Ovary (tissue), 7 donors: ENCODE measurements at regions not wholly inside any gene's neighbourhood (a gene's known extent, or its start where the extent isn't known, plus 50 kb on each side); places are given as distances from the start of the nearest gene placed in this dataset.

Source experiments
- DNase-seq, 5 donors: peaks; one replicate each; pipeline ENCODE4 v3.0.0-alpha.2; 2019 to 2020
- H3K27ac ChIP-seq, 2 donors: fragments of 200-600 bp; one replicate each; pipeline versions ENCODE4 v1.5.1 to v1.8.0; 2019 to 2022
- H3K27me3 ChIP-seq: fragments of 200-600 bp; one replicate; pipeline ENCODE4 v1.8.0; 2022
- H3K36me3 ChIP-seq: fragments of 200-600 bp; sonication (generic); one replicate; pipeline ENCODE4 v1.5.1; 2019
- H3K4me1 ChIP-seq: one replicate; pipeline ENCODE4 v1.8.1; 2013; ENCODE audit warnings: mild to moderate bottlenecking, moderate library complexity; ENCODE audit not compliant: insufficient read depth
- H3K4me3 ChIP-seq: fragments of 200-600 bp; sonication (generic); one replicate; pipeline ENCODE4 v1.5.1; 2017
- H3K9me3 ChIP-seq, 2 donors: fragments of 200-600 bp in 1 of 2; sonication (generic) in 1 of 2; one replicate each; pipeline versions ENCODE4 v1.5.1 to v1.8.1; 2013 to 2019; ENCODE audit warnings: mild to moderate bottlenecking in 1 of 2, moderate library complexity in 1 of 2
- CTCF ChIP-seq, 3 donors: fragments of 450-650 bp in 2 of 3; fragments of 200-600 bp in 1 of 3; IDR thresholded peaks; one replicate each; pipeline versions ENCODE4 v1.5.1 to v1.8.0; 2016 to 2022; ENCODE audit warnings: antibody characterized with exemption in 3 of 3, mild to moderate bottlenecking in 1 of 3
- EP300 ChIP-seq: sonication (generic); formaldehyde crosslinking; IDR thresholded peaks from one replicate; pipeline ENCODE4 v1.6.1; 2017; ENCODE audit warnings: antibody characterized with exemption
- POLR2A ChIP-seq: fragments of 450-650 bp; IDR thresholded peaks from one replicate; pipeline ENCODE4 v1.6.1; 2017; ENCODE audit warnings: antibody characterized with exemption, mild to moderate bottlenecking, moderate library complexity
- WGBS, 3 donors: extraction: QIAGEN DNeasy Blood & Tissue Kit in 1 of 3; methylation state at CpG; one replicate each; pipeline versions ENCODE4 v1.1.5 to v1.1.7; 2013 to 2017; 5-methylcytosine and 5-hydroxymethylcytosine counted together
- intact Hi-C, 4 donors: fragments of 100-400 bp; cut with DNase I; formaldehyde crosslinking; loops; one replicate each; pipeline versions ENCODE4 v1.11.0 to v1.15.1; 2022 to 2023
- donor health status: DM: no; HTN: no; CAD: no; lungs with moderate emphysema.
- donor health status: DM: no; HTN: no; CAD: no.
- donor health status: Bipolar disorder and iron deficiency.
- donor health status: DM: no; HTN: no; CAD: no.
- donor health status: DM: yes; HTN: yes; CAD: no.

- WGBS, 3 donors = 27 to 36% (median 32%) methylated on average over 3 of the region's 3 CpGs
- Histone ChIP-seq H3K27ac (no peak overlapping the region), H3K27me3 (no peaks in the 10 kb centered on the region), H3K36me3 (no peaks in the 10 kb centered on the region), H3K9me3 (peaks cover 0 to 3% of the 10 kb centered on the region in 2 donors), H3K4me3 (no peak overlapping the region), H3K4me1 (no peaks in the 10 kb centered on the region)
- intact Hi-C loops = no loop called here
- TF ChIP-seq EP300 (no peak), CTCF (IDR thresholded peaks at IDR 0.05) (no peak), POLR2A (no peak)
- no peak for DNase-seq
Measured at GRCh38 chr15:95417761-95418160, 912.7 kb upstream of the NR2F2 start.

GRCh38 chr15:95422255-95422654 lies 908.2 kb upstream of the NR2F2 start:
- Histone ChIP-seq H3K4me1 (no peaks in the 10 kb centered on the region), H3K9me3 (peaks cover 3% of the 10 kb centered on the region in 2 donors), H3K27ac (no peak overlapping the region), H3K4me3 (no peak overlapping the region), H3K36me3 (no peaks in the 10 kb centered on the region), H3K27me3 (no peaks in the 10 kb centered on the region)
- no peak for TF ChIP-seq POLR2A
- no peak for TF ChIP-seq EP300
- no peak for TF ChIP-seq CTCF (IDR thresholded peaks at IDR 0.05)
- 63 to 80% (median 79%) methylated on average over 3 of the region's 3 CpGs for WGBS, 3 donors
- intact Hi-C loops = no loop called here
- DNase-seq = no peak

GRCh38 chr15:95425859-95426258 lies 904.6 kb upstream of the NR2F2 start:
- H3K9me3 ChIP-seq = peaks cover 3% of the 10 kb centered on the region in 2 donors
- H3K27me3 ChIP-seq = no peaks in the 10 kb centered on the region
- DNase-seq = no peak
- no peak overlapping the region for H3K27ac ChIP-seq
- H3K4me3 ChIP-seq = no peak overlapping the region
- WGBS, 3 donors = 96 to 100% (median 100%) methylated on average over 1 of the region's 1 CpG
- no peaks in the 10 kb centered on the region for H3K4me1 ChIP-seq
- H3K36me3 ChIP-seq = no peaks in the 10 kb centered on the region
- intact Hi-C loops = no loop called here
- TF ChIP-seq EP300 = no peak
- TF ChIP-seq POLR2A = no peak
- no peak for TF ChIP-seq CTCF (IDR thresholded peaks at IDR 0.05)

- TF ChIP-seq CTCF (IDR thresholded peaks at IDR 0.05) = no peak
- TF ChIP-seq POLR2A = no peak
- no peak for TF ChIP-seq EP300
- H3K27me3 ChIP-seq = no peaks in the 10 kb centered on the region
- no peak overlapping the region for H3K27ac ChIP-seq
- no peaks in the 10 kb centered on the region for H3K4me1 ChIP-seq
- H3K4me3 ChIP-seq = no peak overlapping the region
- no peaks in the 10 kb centered on the region for H3K9me3 ChIP-seq
- no peaks in the 10 kb centered on the region for H3K36me3 ChIP-seq
- DNase-seq = no peak
- 83 to 92% (median 86%) methylated on average over 4 of the region's 4 CpGs for WGBS, 3 donors
- intact Hi-C loops = no loop called here
Measured at GRCh38 chr15:95429345-95429744, 901.2 kb upstream of the NR2F2 start.

- 89 to 98% (median 96%) methylated on average over 1 of the region's 1 CpG for WGBS, 3 donors
- no peaks in the 10 kb centered on the region for H3K4me1 ChIP-seq
- TF ChIP-seq CTCF (IDR thresholded peaks at IDR 0.05) = no peak
- no peak for TF ChIP-seq POLR2A
- no peak for TF ChIP-seq EP300
- no peaks in the 10 kb centered on the region for H3K27me3 ChIP-seq
- no peak for DNase-seq
- intact Hi-C loops = no loop called here
- no peak overlapping the region for H3K4me3 ChIP-seq
- no peak overlapping the region for H3K27ac ChIP-seq
- no peaks in the 10 kb centered on the region for H3K9me3 ChIP-seq
- H3K36me3 ChIP-seq = no peaks in the 10 kb centered on the region
Measured at GRCh38 chr15:95431518-95431917, 899.0 kb upstream of the NR2F2 start.
